ENCODE measurements at regions not wholly inside any gene's neighbourhood (a gene's known extent, or its start where the extent isn't known, plus 50 kb on each side); places are given as distances from the start of the nearest gene placed in this dataset.
"Not testable (repeated sequence)": the region's sequence is repeated elsewhere in the genome, so short reads cannot be mapped to it uniquely, and the experiment has no call there.

- Histone ChIP-seq H3K9ac (ENCODE audit: extremely low read depth, insufficient read length, low read length) (no peak overlapping the region), H2BK5ac (ENCODE audit: insufficient read length, low read length) (no peak overlapping the region), H3K4ac (ENCODE audit: low read depth, low read length) (no peak overlapping the region), H2BK12ac (ENCODE audit: insufficient read length, low read depth, low read length) (no peak overlapping the region), H3K79me1 (ENCODE audit: insufficient read depth, low read depth, low read length, poor library complexity, severe bottlenecking) (no peaks in the 10 kb centered on the region), H3K9me3 (ENCODE audit: control insufficient read depth, low read depth, low read length) (no peaks in the 10 kb centered on the region), H3K18ac (ENCODE audit: insufficient read length, low read depth, low read length) (no peak overlapping the region), H3K27ac (ENCODE audit: insufficient read length, low read depth, low read length) (no peak overlapping the region), H2BK20ac (ENCODE audit: low read depth, low read length, poor library complexity, severe bottlenecking) (no peak overlapping the region), H3K14ac (ENCODE audit: insufficient read depth, low read length) (no peak overlapping the region), H4K91ac (ENCODE audit: insufficient read length, low read depth, low read length) (no peak overlapping the region), H3K79me2 (ENCODE audit: insufficient read depth, low read length) (no peaks in the 10 kb centered on the region), H4K8ac (replicated peaks; ENCODE audit: insufficient read length, low read depth, low read length) (no peak overlapping the region), H4K5ac (ENCODE audit: insufficient read length, low read depth, low read length) (no peak overlapping the region), H2AK5ac (ENCODE audit: insufficient read length, low read length) (no peak overlapping the region), H4K20me1 (ENCODE audit: control insufficient read depth, insufficient read depth, insufficient read length) (no peaks in the 10 kb centered on the region), H2AFZ (ENCODE audit: low read length) (no peak overlapping the region), H3K23me2 (ENCODE audit: insufficient read length, low read depth, low read length, poor library complexity, severe bottlenecking) (no peaks in the 10 kb centered on the region), H2BK120ac (ENCODE audit: low read depth, low read length, poor library complexity, severe bottlenecking) (no peak overlapping the region), H3K4me2 (ENCODE audit: insufficient read depth, insufficient read length, low read length) (no peak overlapping the region), H3T11ph (ENCODE audit: low read length) (no peak overlapping the region), H3K56ac (ENCODE audit: insufficient read length, low read depth, low read length) (no peak overlapping the region), H3K27me3 (ENCODE audit: insufficient read depth, low read length) (no peaks in the 10 kb centered on the region), H3K23ac (ENCODE audit: insufficient read length, low read depth, low read length) (no peak overlapping the region), H2BK15ac (ENCODE audit: low read depth, low read length) (no peak overlapping the region), H3K4me1 (ENCODE audit: insufficient read depth, low read length) (no peaks in the 10 kb centered on the region)
- no peak for DNase-seq
- Mint-ChIP-seq H3K27ac (peak overlapping the region in 1 of 3 experiments; percentile 95; a peak in 1 of 7 replicates), H3K4me1 (peaks cover 35% of the 10 kb centered on the region in 2 experiments), H3K27me3 (ENCODE audit: low read depth) (no peaks in the 10 kb centered on the region), H3K4me3 (no peak overlapping the region), H3K9me3 (peaks cover 0 to 2% of the 10 kb centered on the region in 2 experiments; a peak in 2 of 5 replicates), H3K36me3 (ENCODE audit: insufficient read depth in 1 of 3, low read depth in 3 of 3) (0 out of 7 replicates have a peak, but pooled peaks cover 0 to 2% (median 0%) of the 10 kb centered on the region in 3 experiments)
- TF ChIP-seq CTCF (conservative IDR thresholded peaks at IDR 0.05): no peak
- no CpG with 5 or more reads among the region's 3 CpGs for WGBS (ENCODE audit: extremely low coverage, insufficient read length, low lambda C conversion rate)
These were observed 67.6 kb upstream of the TMC1 start for GRCh38 chr9:72453797-72454196.

GRCh38 chr9:72446241-72446640 lies 75.2 kb upstream of the TMC1 start:
- H2BK20ac ChIP-seq (ENCODE audit: low read depth, low read length, poor library complexity, severe bottlenecking); H3K27ac ChIP-seq (ENCODE audit: insufficient read length, low read depth, low read length); H3K4me1 ChIP-seq (ENCODE audit: insufficient read depth, low read length); H2BK12ac ChIP-seq (ENCODE audit: insufficient read length, low read depth, low read length); H3K27me3 ChIP-seq (ENCODE audit: insufficient read depth, low read length); H4K5ac ChIP-seq (ENCODE audit: insufficient read length, low read depth, low read length); H4K20me1 ChIP-seq (ENCODE audit: control insufficient read depth, insufficient read depth, insufficient read length); DNase-seq; H2AFZ ChIP-seq (ENCODE audit: low read length); H3K14ac ChIP-seq (ENCODE audit: insufficient read depth, low read length); H2BK15ac ChIP-seq (ENCODE audit: low read depth, low read length); H3K27me3 Mint-ChIP-seq (ENCODE audit: low read depth); H3K4me3 Mint-ChIP-seq; H3K56ac ChIP-seq (ENCODE audit: insufficient read length, low read depth, low read length); H2BK5ac ChIP-seq (ENCODE audit: insufficient read length, low read length); H3K23ac ChIP-seq (ENCODE audit: insufficient read length, low read depth, low read length); H3K79me1 ChIP-seq (ENCODE audit: insufficient read depth, low read depth, low read length, poor library complexity, severe bottlenecking); H2BK120ac ChIP-seq (ENCODE audit: low read depth, low read length, poor library complexity, severe bottlenecking); H3K9ac ChIP-seq (ENCODE audit: extremely low read depth, insufficient read length, low read length); H3K27ac Mint-ChIP-seq; H3K4ac ChIP-seq (ENCODE audit: low read depth, low read length); H2AK5ac ChIP-seq (ENCODE audit: insufficient read length, low read length); H4K91ac ChIP-seq (ENCODE audit: insufficient read length, low read depth, low read length); H3K36me3 Mint-ChIP-seq (ENCODE audit: insufficient read depth in 1 of 3, low read depth in 3 of 3); H4K8ac ChIP-seq (replicated peaks; ENCODE audit: insufficient read length, low read depth, low read length); H3K23me2 ChIP-seq (ENCODE audit: insufficient read length, low read depth, low read length, poor library complexity, severe bottlenecking); H3K9me3 ChIP-seq (ENCODE audit: control insufficient read depth, low read depth, low read length); H3K18ac ChIP-seq (ENCODE audit: insufficient read length, low read depth, low read length); H3T11ph ChIP-seq (ENCODE audit: low read length); H3K4me2 ChIP-seq (ENCODE audit: insufficient read depth, insufficient read length, low read length); H3K79me2 ChIP-seq (ENCODE audit: insufficient read depth, low read length); H3K9me3 Mint-ChIP-seq: not testable (repeated sequence)
- WGBS (ENCODE audit: extremely low coverage, insufficient read length, low lambda C conversion rate): no CpG with 5 or more reads among the region's 5 CpGs
- peaks cover 13 to 21% of the 10 kb centered on the region in 2 experiments for H3K4me1 Mint-ChIP-seq
